ENCODE measurements at regions not wholly inside any gene's neighbourhood (a gene's known extent, or its start where the extent isn't known, plus 50 kb on each side); places are given as distances from the start of the nearest gene placed in this dataset.

DNA sequence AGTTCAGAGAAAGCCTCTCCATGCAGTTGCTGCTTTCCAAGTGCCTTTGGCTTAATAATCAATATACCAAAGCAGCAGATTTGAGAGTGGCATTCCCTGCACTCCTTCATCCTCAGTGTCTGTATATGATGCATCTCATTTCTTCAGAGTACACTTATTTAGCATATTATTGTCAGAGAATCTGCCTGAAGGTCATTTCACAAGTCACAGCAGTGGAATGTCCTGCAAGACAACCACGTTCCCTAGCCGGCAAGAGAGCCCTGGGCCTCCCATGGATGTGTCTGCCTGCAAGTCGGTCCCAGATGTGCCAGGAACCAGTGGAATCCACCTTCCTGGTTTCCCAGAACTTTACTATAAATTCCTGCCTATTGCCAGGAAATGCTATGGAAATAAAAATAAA, 289.4 kb upstream of the IGFBP3 start:
- Mint-ChIP-seq H3K9me3 (ENCODE audit: insufficient read depth) (no peaks in the 10 kb centered on the region), H3K27ac (no peak overlapping the region), H3K4me3 (no peak overlapping the region), H3K27me3 (no peaks in the 10 kb centered on the region), H3K4me1 (no peaks in the 10 kb centered on the region)
- no peak overlapping the region for H3K9ac ChIP-seq (ENCODE audit: low read length)
- H3K27me3 ChIP-seq (replicated peaks in 1 of 4; ENCODE audit: control extremely low read depth in 1 of 4, control insufficient read depth in 3 of 4, insufficient read depth in 4 of 4, low read length in 3 of 4) = no peaks in the 10 kb centered on the region
- intact Hi-C loops (cut with micrococcal nuclease) = no loop called here
- CTCF ChIA-PET = no interaction called here
- H3K27ac ChIP-seq (ENCODE audit: low read length in 2 of 2) = no peak overlapping the region
- no peaks in the 10 kb centered on the region for H4K20me1 ChIP-seq (ENCODE audit: control insufficient read depth, insufficient read depth, low read length, poor library complexity, severe bottlenecking)
- peaks cover 0 to 5% (median 0%) of the 10 kb centered on the region in 3 donors for H3K9me3 ChIP-seq (ENCODE audit: control extremely low read depth in 1 of 3, control insufficient read depth in 2 of 3, insufficient read depth in 1 of 3, low read length in 2 of 3)
- no peaks in the 10 kb centered on the region for H3K4me1 ChIP-seq (ENCODE audit: control insufficient read depth in 2 of 2, insufficient read depth in 2 of 2, low read length in 2 of 2)
- no peak for ATAC-seq (ENCODE audit: low read depth)
- no peak overlapping the region for H3K4me3 ChIP-seq (ENCODE audit: control extremely low read depth in 1 of 5, extremely low read depth in 1 of 5, insufficient read depth in 1 of 5, low read depth in 2 of 5, low read length in 4 of 5)
- POLR2A ChIA-PET = no interaction called here
- 85% methylated on average over 3 of the region's 3 CpGs for WGBS (ENCODE audit: insufficient coverage)
- H3K4me2 ChIP-seq (replicated peaks; ENCODE audit: low read depth, low read length, poor library complexity, severe bottlenecking) = no peak overlapping the region
- no peaks in the 10 kb centered on the region for H3K79me2 ChIP-seq (ENCODE audit: control insufficient read depth, insufficient read depth, low read length)
- TF ChIP-seq EZH2 (IDR thresholded peaks at IDR 0.05; ENCODE audit: borderline replicate concordance, insufficient read depth, low read depth, low read length, poor library complexity, severe bottlenecking) = no peak
- TF ChIP-seq, protein P1, sequence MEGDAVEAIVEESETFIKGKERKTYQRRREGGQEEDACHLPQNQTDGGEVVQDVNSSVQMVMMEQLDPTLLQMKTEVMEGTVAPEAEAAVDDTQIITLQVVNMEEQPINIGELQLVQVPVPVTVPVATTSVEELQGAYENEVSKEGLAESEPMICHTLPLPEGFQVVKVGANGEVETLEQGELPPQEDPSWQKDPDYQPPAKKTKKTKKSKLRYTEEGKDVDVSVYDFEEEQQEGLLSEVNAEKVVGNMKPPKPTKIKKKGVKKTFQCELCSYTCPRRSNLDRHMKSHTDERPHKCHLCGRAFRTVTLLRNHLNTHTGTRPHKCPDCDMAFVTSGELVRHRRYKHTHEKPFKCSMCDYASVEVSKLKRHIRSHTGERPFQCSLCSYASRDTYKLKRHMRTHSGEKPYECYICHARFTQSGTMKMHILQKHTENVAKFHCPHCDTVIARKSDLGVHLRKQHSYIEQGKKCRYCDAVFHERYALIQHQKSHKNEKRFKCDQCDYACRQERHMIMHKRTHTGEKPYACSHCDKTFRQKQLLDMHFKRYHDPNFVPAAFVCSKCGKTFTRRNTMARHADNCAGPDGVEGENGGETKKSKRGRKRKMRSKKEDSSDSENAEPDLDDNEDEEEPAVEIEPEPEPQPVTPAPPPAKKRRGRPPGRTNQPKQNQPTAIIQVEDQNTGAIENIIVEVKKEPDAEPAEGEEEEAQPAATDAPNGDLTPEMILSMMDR (IDR thresholded peaks at IDR 0.05) = no peak
- no peak overlapping the region for H2AFZ ChIP-seq (ENCODE audit: insufficient read depth, low read depth, low read length, poor library complexity, severe bottlenecking)
- H3K36me3 ChIP-seq (replicated peaks in 1 of 2; ENCODE audit: control extremely low read depth in 1 of 2, control insufficient read depth in 1 of 2, extremely low read depth in 1 of 2, insufficient read depth in 2 of 2, low read length in 1 of 2) = no peaks in the 10 kb centered on the region
- DNase-seq = no peak

DNA sequence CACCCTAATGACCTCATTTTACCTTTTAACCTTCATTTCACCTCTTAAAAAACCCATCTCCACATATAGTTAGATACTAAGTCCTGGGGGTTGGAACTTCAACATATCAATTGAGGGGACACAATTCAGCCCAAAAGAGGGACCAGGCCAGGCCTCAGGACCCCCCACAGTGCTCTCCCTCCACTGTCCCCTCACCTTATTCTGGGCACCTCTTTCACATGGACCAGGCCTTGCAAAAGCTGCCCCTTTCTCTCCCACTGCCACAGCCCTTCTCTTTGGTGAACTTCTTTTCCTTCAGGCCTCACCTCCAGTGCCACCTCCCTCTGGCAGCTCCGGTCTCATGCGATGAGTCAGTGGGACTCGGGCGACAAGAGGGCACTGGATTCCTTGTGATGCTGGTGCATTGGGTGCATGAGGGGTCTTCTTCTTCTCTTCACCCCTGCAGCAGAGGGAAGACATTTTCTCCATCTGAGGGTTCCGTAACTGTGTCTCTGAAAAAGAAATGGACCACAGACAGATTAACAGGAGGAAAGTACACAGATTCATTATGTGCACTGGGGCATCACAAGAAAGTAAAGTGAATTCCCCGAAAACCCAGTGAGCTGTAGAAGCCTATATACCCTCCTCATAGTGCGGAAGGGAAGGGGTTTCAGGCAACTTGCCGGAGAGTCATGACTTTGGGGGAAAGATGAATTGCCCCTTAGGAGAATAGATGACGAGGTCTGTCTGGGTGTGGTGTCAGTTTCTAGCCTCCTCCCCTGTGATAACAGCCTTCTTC, 288.7 kb upstream of the IGFBP3 start:
- ATAC-seq (ENCODE audit: low read depth) = no peak
- ChIA-PET CTCF (no interaction called here), POLR2A (no interaction called here)
- no peak overlapping the region for H3K4me3 Mint-ChIP-seq
- intact Hi-C loops (cut with micrococcal nuclease) = no loop called here
- Histone ChIP-seq H3K4me2 (replicated peaks; ENCODE audit: low read depth, low read length, poor library complexity, severe bottlenecking) (no peak overlapping the region), H3K27me3 (replicated peaks in 1 of 4; ENCODE audit: control extremely low read depth in 1 of 4, control insufficient read depth in 3 of 4, insufficient read depth in 4 of 4, low read length in 3 of 4) (no peaks in the 10 kb centered on the region), H2AFZ (ENCODE audit: insufficient read depth, low read depth, low read length, poor library complexity, severe bottlenecking) (no peak overlapping the region), H3K79me2 (ENCODE audit: control insufficient read depth, insufficient read depth, low read length) (no peaks in the 10 kb centered on the region), H3K9me3 (ENCODE audit: control extremely low read depth in 1 of 3, control insufficient read depth in 2 of 3, insufficient read depth in 1 of 3, low read length in 2 of 3) (peaks cover 0 to 5% (median 0%) of the 10 kb centered on the region in 3 donors), H3K4me3 (ENCODE audit: control extremely low read depth in 1 of 5, extremely low read depth in 1 of 5, insufficient read depth in 1 of 5, low read depth in 2 of 5, low read length in 4 of 5) (no peak overlapping the region), H3K4me1 (ENCODE audit: control insufficient read depth in 2 of 2, insufficient read depth in 2 of 2, low read length in 2 of 2) (no peaks in the 10 kb centered on the region), H3K9ac (ENCODE audit: low read length) (no peak overlapping the region), H3K36me3 (replicated peaks in 1 of 2; ENCODE audit: control extremely low read depth in 1 of 2, control insufficient read depth in 1 of 2, extremely low read depth in 1 of 2, insufficient read depth in 2 of 2, low read length in 1 of 2) (no peaks in the 10 kb centered on the region), H4K20me1 (ENCODE audit: control insufficient read depth, insufficient read depth, low read length, poor library complexity, severe bottlenecking) (no peaks in the 10 kb centered on the region), H3K27ac (ENCODE audit: low read length in 2 of 2) (no peak overlapping the region)
- H3K9me3 Mint-ChIP-seq (ENCODE audit: insufficient read depth) = no peaks in the 10 kb centered on the region
- H3K27ac Mint-ChIP-seq = no peak overlapping the region
- H3K27me3 Mint-ChIP-seq = no peaks in the 10 kb centered on the region
- no peak for TF ChIP-seq EZH2 (IDR thresholded peaks at IDR 0.05; ENCODE audit: borderline replicate concordance, insufficient read depth, low read depth, low read length, poor library complexity, severe bottlenecking)
- TF ChIP-seq, protein P1 (IDR thresholded peaks at IDR 0.05) = no peak
- DNase-seq = no peak
- WGBS (ENCODE audit: insufficient coverage) = no CpG with 5 or more reads among the region's 9 CpGs
- no peaks in the 10 kb centered on the region for H3K4me1 Mint-ChIP-seq
